ENCODE measurements at regions not wholly inside any gene's neighbourhood (a gene's known extent, or its start where the extent isn't known, plus 50 kb on each side); places are given as distances from the start of the nearest gene placed in this dataset.
A peak's percentile ranks its signal among the peaks of the same experiment; 100 is the strongest.

GRCh38 chr20:52783769-52784168 lies 188.4 kb upstream of the TSHZ2 start:
- DNase-seq (ENCODE audit: low spot score), result no peak

- DNase-seq (ENCODE audit: low spot score), result no peak
These were observed 191.7 kb upstream of the TSHZ2 start for GRCh38 chr20:52780462-52780861.

GRCh38 chr20:52779125-52779524 lies 193.0 kb upstream of the TSHZ2 start:
- DNase-seq (ENCODE audit: low spot score), result no peak

GRCh38 chr20:52777171-52777570 lies 195.0 kb upstream of the TSHZ2 start:
- DNase-seq (ENCODE audit: low spot score), result no peak

- DNase-seq (ENCODE audit: low spot score), result no peak
These were observed 196.4 kb upstream of the TSHZ2 start for GRCh38 chr20:52775786-52776185.

GRCh38 chr20:52768694-52769093 lies 203.5 kb upstream of the TSHZ2 start:
- no peak for DNase-seq (ENCODE audit: low spot score)

- DNase-seq (ENCODE audit: low spot score), result no peak
These were observed 205.3 kb upstream of the TSHZ2 start for GRCh38 chr20:52766645-52767435.

- no peak for DNase-seq (ENCODE audit: low spot score)
These were observed 208.8 kb upstream of the TSHZ2 start for GRCh38 chr20:52763321-52763853.

GRCh38 chr20:52761867-52762266 lies 210.3 kb upstream of the TSHZ2 start:
- no peak for DNase-seq (ENCODE audit: low spot score)

GRCh38 chr20:52760791-52761190 lies 211.4 kb upstream of the TSHZ2 start:
- no peak for DNase-seq (ENCODE audit: low spot score)

- DNase-seq (ENCODE audit: low spot score), result no peak
These were observed 214.7 kb upstream of the TSHZ2 start for GRCh38 chr20:52757411-52757810.

GRCh38 chr20:52755744-52756143 lies 216.4 kb upstream of the TSHZ2 start:
- DNase-seq (ENCODE audit: low spot score), result no peak

GRCh38 chr20:52754366-52754765 lies 217.8 kb upstream of the TSHZ2 start:
- DNase-seq (ENCODE audit: low spot score), result no peak

GRCh38 chr20:52752023-52752422 lies 220.1 kb upstream of the TSHZ2 start:
- no peak for DNase-seq (ENCODE audit: low spot score)

- DNase-seq (ENCODE audit: low spot score), result no peak
These were observed 220.6 kb upstream of the TSHZ2 start for GRCh38 chr20:52751571-52751970.

GRCh38 chr20:52749938-52750337 lies 222.2 kb upstream of the TSHZ2 start:
- no peak for DNase-seq (ENCODE audit: low spot score)

- DNase-seq (ENCODE audit: low spot score), result no peak
These were observed 223.2 kb upstream of the TSHZ2 start for GRCh38 chr20:52748990-52749389.

GRCh38 chr20:52748285-52748932 lies 223.7 kb upstream of the TSHZ2 start:
- DNase-seq (ENCODE audit: low spot score), result no peak

GRCh38 chr20:52747845-52748284 lies 224.3 kb upstream of the TSHZ2 start:
- DNase-seq (ENCODE audit: low spot score), result peak; percentile 50

- no peak for DNase-seq (ENCODE audit: low spot score)
These were observed 225.4 kb upstream of the TSHZ2 start for GRCh38 chr20:52746770-52747169.

- DNase-seq (ENCODE audit: low spot score), result no peak
These were observed 226.0 kb upstream of the TSHZ2 start for GRCh38 chr20:52746190-52746589.

- no peak for DNase-seq (ENCODE audit: low spot score)
These were observed 227.7 kb upstream of the TSHZ2 start for GRCh38 chr20:52744441-52744840.

- DNase-seq (ENCODE audit: low spot score), result no peak
These were observed 234.1 kb upstream of the TSHZ2 start for GRCh38 chr20:52738081-52738480.
